ENCODE measurements at regions not wholly inside any gene's neighbourhood (a gene's known extent, or its start where the extent isn't known, plus 50 kb on each side); places are given as distances from the start of the nearest gene placed in this dataset.

GRCh38 chr11:88448131-88448670 lies 110.7 kb upstream of the CTSC start:
- no peak for DNase-seq (ENCODE audit: low read depth in 2 of 2)

- DNase-seq (ENCODE audit: low read depth in 2 of 2) = no peak
Measured at GRCh38 chr11:88447281-88447680, 109.7 kb upstream of the CTSC start.

GRCh38 chr11:88439356-88439755 lies 101.8 kb upstream of the CTSC start:
- no peak for DNase-seq (ENCODE audit: low read depth in 2 of 2)

- DNase-seq (ENCODE audit: low read depth in 2 of 2) = no peak
Measured at GRCh38 chr11:88438721-88439120, 101.2 kb upstream of the CTSC start.

GRCh38 chr11:88435415-88435814 lies 97.9 kb upstream of the CTSC start:
- DNase-seq (ENCODE audit: low read depth in 2 of 2) = no peak

GRCh38 chr11:88434333-88434976 lies 96.9 kb upstream of the CTSC start:
- DNase-seq (ENCODE audit: low read depth in 2 of 2) = no peak

GRCh38 chr11:88433536-88434230 lies 96.1 kb upstream of the CTSC start:
- no peak for DNase-seq (ENCODE audit: low read depth in 2 of 2)

- no peak for DNase-seq (ENCODE audit: low read depth in 2 of 2)
Measured at GRCh38 chr11:88431675-88432341, 94.3 kb upstream of the CTSC start.

- no peak for DNase-seq (ENCODE audit: low read depth in 2 of 2)
Measured at GRCh38 chr11:88428959-88429358, 91.4 kb upstream of the CTSC start.

- no peak for DNase-seq (ENCODE audit: low read depth in 2 of 2)
Measured at GRCh38 chr11:88427719-88428118, 90.2 kb upstream of the CTSC start.

GRCh38 chr11:88424881-88425280 lies 87.3 kb upstream of the CTSC start:
- DNase-seq (ENCODE audit: low read depth in 2 of 2) = no peak

GRCh38 chr11:88421530-88421929 lies 84.0 kb upstream of the CTSC start:
- peak; percentile 15 to 34 for DNase-seq (ENCODE audit: low read depth in 2 of 2)

- DNase-seq (ENCODE audit: low read depth in 2 of 2) = no peak
Measured at GRCh38 chr11:88420165-88420791, 82.7 kb upstream of the CTSC start.

GRCh38 chr11:88418508-88418907 lies 81.0 kb upstream of the CTSC start:
- no peak for DNase-seq (ENCODE audit: low read depth in 2 of 2)

GRCh38 chr11:88415495-88415894 lies 78.0 kb upstream of the CTSC start:
- no peak for DNase-seq (ENCODE audit: low read depth in 2 of 2)

- DNase-seq (ENCODE audit: low read depth in 2 of 2) = no peak
Measured at GRCh38 chr11:88414981-88415413, 77.5 kb upstream of the CTSC start.

- no peak for DNase-seq (ENCODE audit: low read depth in 2 of 2)
Measured at GRCh38 chr11:88414385-88414861, 76.9 kb upstream of the CTSC start.

GRCh38 chr11:88411265-88411664 lies 73.7 kb upstream of the CTSC start:
- no peak for DNase-seq (ENCODE audit: low read depth in 2 of 2)

GRCh38 chr11:88410656-88411055 lies 73.1 kb upstream of the CTSC start:
- no peak for DNase-seq (ENCODE audit: low read depth in 2 of 2)

GRCh38 chr11:88410056-88410455 lies 72.5 kb upstream of the CTSC start:
- DNase-seq (ENCODE audit: low read depth in 2 of 2) = no peak

- no peak for DNase-seq (ENCODE audit: low read depth in 2 of 2)
Measured at GRCh38 chr11:88406876-88407275, 69.3 kb upstream of the CTSC start.

GRCh38 chr11:88405853-88406252 lies 68.3 kb upstream of the CTSC start:
- no peak for DNase-seq (ENCODE audit: low read depth in 2 of 2)
